HEK293 (cell line): ENCODE measurements at regions not wholly inside any gene's neighbourhood (a gene's known extent, or its start where the extent isn't known, plus 50 kb on each side); places are given as distances from the start of the nearest gene placed in this dataset.

Source experiments
- AEBP2 ChIP-seq: fragments of 450-650 bp; formaldehyde crosslinking; IDR thresholded peaks from 2 replicates; pipeline ENCODE4 v1.5.1; 2016; ENCODE audit warnings: missing biosample characterization, missing genetic modification characterization, borderline replicate concordance
- KLF1 ChIP-seq: fragments of 450-650 bp; formaldehyde crosslinking; IDR thresholded peaks from 2 replicates; pipeline ENCODE4 v1.5.1; 2016; ENCODE audit warnings: missing biosample characterization, missing genetic modification characterization
- MYNN ChIP-seq: fragments of 450-650 bp; formaldehyde crosslinking; IDR thresholded peaks from 2 replicates; pipeline ENCODE4 v1.5.1; 2016; ENCODE audit warnings: missing biosample characterization, missing genetic modification characterization, borderline replicate concordance
- PATZ1 ChIP-seq: fragments of 450-650 bp; formaldehyde crosslinking; IDR thresholded peaks from 2 replicates; pipeline ENCODE4 v1.5.1; 2016; ENCODE audit warnings: missing biosample characterization, missing genetic modification characterization
- PRDM6 ChIP-seq: fragments of 450-650 bp; formaldehyde crosslinking; IDR thresholded peaks from 2 replicates; pipeline ENCODE4 v1.5.1; 2017; ENCODE audit warnings: missing biosample characterization, missing genetic modification characterization
- SP3 ChIP-seq: fragments of 450-650 bp; formaldehyde crosslinking; IDR thresholded peaks from 2 replicates; pipeline ENCODE4 v1.5.1; 2016; ENCODE audit warnings: missing biosample characterization, missing genetic modification characterization
- YY1 ChIP-seq: fragments of 450-650 bp; formaldehyde crosslinking; IDR thresholded peaks from 2 replicates; pipeline ENCODE4 v1.5.1; 2018; ENCODE audit warnings: missing biosample characterization, missing genetic modification characterization
- YY2 ChIP-seq: fragments of 450-650 bp; formaldehyde crosslinking; IDR thresholded peaks from 2 replicates; pipeline ENCODE4 v1.5.1; 2016; ENCODE audit warnings: missing biosample characterization, missing genetic modification characterization
- ZBTB17 ChIP-seq: fragments of 450-650 bp; formaldehyde crosslinking; IDR thresholded peaks from 2 replicates; pipeline ENCODE4 v1.5.1; 2016; ENCODE audit warnings: missing biosample characterization, missing genetic modification characterization
- ZBTB26 ChIP-seq: fragments of 450-650 bp; formaldehyde crosslinking; optimal IDR thresholded peaks from 2 replicates; pipeline ENCODE3; 2016; ENCODE audit warnings: missing biosample characterization, mild to moderate bottlenecking, missing genetic modification characterization
- ZBTB6 ChIP-seq: fragments of 450-650 bp; formaldehyde crosslinking; IDR thresholded peaks from 2 replicates; pipeline ENCODE4 v1.5.1; 2017; ENCODE audit warnings: missing biosample characterization, missing genetic modification characterization
- ZFP41 ChIP-seq: fragments of 450-650 bp; formaldehyde crosslinking; IDR thresholded peaks from 2 replicates; pipeline ENCODE4 v1.5.1; 2016; ENCODE audit warnings: missing biosample characterization, missing genetic modification characterization, borderline replicate concordance
- ZIC2 ChIP-seq: fragments of 450-650 bp; formaldehyde crosslinking; IDR thresholded peaks from 2 replicates; pipeline ENCODE4 v1.5.1; 2016; ENCODE audit warnings: missing biosample characterization, missing genetic modification characterization
- ZNF133 ChIP-seq: fragments of 450-650 bp; formaldehyde crosslinking; IDR thresholded peaks from 2 replicates; pipeline ENCODE4 v1.5.1; 2016; ENCODE audit warnings: missing biosample characterization, missing genetic modification characterization
- ZNF146 ChIP-seq: fragments of 450-650 bp; formaldehyde crosslinking; IDR thresholded peaks from 2 replicates; pipeline ENCODE4 v1.5.1; 2016; ENCODE audit warnings: missing biosample characterization, missing genetic modification characterization
- ZNF175 ChIP-seq: fragments of 450-650 bp; formaldehyde crosslinking; IDR thresholded peaks from 2 replicates; pipeline ENCODE4 v1.5.1; 2016; ENCODE audit warnings: missing biosample characterization, missing genetic modification characterization
- ZNF274 ChIP-seq, 2 experiments: fragments of 200-500 bp in 1 of 2; fragments of 450-650 bp in 1 of 2; sonication (Bioruptor generic) in 1 of 2; formaldehyde crosslinking in 1 of 2; IDR thresholded peaks; 2 replicates each; pipeline versions ENCODE4 v1.5.1 to v1.6.1; 2014 to 2016; ENCODE audit warnings: borderline replicate concordance in 1 of 2, inconsistent platforms in 1 of 2, low read length in 1 of 2, missing biosample characterization in 1 of 2, missing genetic modification characterization in 1 of 2
- ZNF324 ChIP-seq: fragments of 450-650 bp; formaldehyde crosslinking; IDR thresholded peaks from 2 replicates; pipeline ENCODE4 v1.5.1; 2016; ENCODE audit warnings: missing biosample characterization, missing genetic modification characterization
- ZNF37A ChIP-seq: fragments of 450-650 bp; IDR thresholded peaks from 2 replicates; pipeline ENCODE4 v1.5.1; 2018; ENCODE audit warnings: missing biosample characterization, missing genetic modification characterization
- ZNF48 ChIP-seq: fragments of 450-650 bp; formaldehyde crosslinking; IDR thresholded peaks from 2 replicates; pipeline ENCODE4 v1.5.1; 2016; ENCODE audit warnings: missing biosample characterization, missing genetic modification characterization
- ZNF521 ChIP-seq: fragments of 450-650 bp; formaldehyde crosslinking; IDR thresholded peaks from 2 replicates; pipeline ENCODE4 v1.5.1; 2017; ENCODE audit warnings: missing biosample characterization, mild to moderate bottlenecking, missing genetic modification characterization
- ZNF529 ChIP-seq: fragments of 450-650 bp; formaldehyde crosslinking; IDR thresholded peaks from 2 replicates; pipeline ENCODE4 v1.5.1; 2017; ENCODE audit warnings: missing genetic modification characterization, missing biosample characterization; ENCODE audit not compliant: insufficient replicate concordance
- ZNF561 ChIP-seq: fragments of 450-650 bp; IDR thresholded peaks from 2 replicates; pipeline ENCODE4 v1.5.1; 2018; ENCODE audit warnings: missing biosample characterization, missing genetic modification characterization, borderline replicate concordance
- ZNF624 ChIP-seq: fragments of 450-650 bp; formaldehyde crosslinking; IDR thresholded peaks from 2 replicates; pipeline ENCODE4 v1.5.1; 2017; ENCODE audit warnings: missing biosample characterization, missing genetic modification characterization
- ZNF830 ChIP-seq: fragments of 450-650 bp; IDR thresholded peaks from 2 replicates; pipeline ENCODE4 v1.5.0; 2018; ENCODE audit warnings: missing biosample characterization, missing genetic modification characterization, low read depth, mild to moderate bottlenecking, moderate library complexity
- ZNF837 ChIP-seq: fragments of 450-650 bp; formaldehyde crosslinking; IDR thresholded peaks from 2 replicates; pipeline ENCODE4 v1.5.1; 2016; ENCODE audit warnings: missing biosample characterization, missing genetic modification characterization
- ZNF843 ChIP-seq: fragments of 450-650 bp; formaldehyde crosslinking; IDR thresholded peaks from 2 replicates; pipeline ENCODE4 v1.5.1; 2016; ENCODE audit warnings: missing biosample characterization, missing genetic modification characterization
- ZSCAN30 ChIP-seq: fragments of 450-650 bp; IDR thresholded peaks from 2 replicates; pipeline ENCODE4 v1.5.1; 2018; ENCODE audit warnings: missing biosample characterization, mild to moderate bottlenecking, missing genetic modification characterization, moderate library complexity
- ZSCAN5A ChIP-seq: fragments of 450-650 bp; formaldehyde crosslinking; IDR thresholded peaks from 2 replicates; pipeline ENCODE4 v1.5.1; 2016; ENCODE audit warnings: missing biosample characterization, missing genetic modification characterization

- peak; percentile 80 for TF ChIP-seq PRDM6
- no peak for TF ChIP-seq ZNF133 (tag by site-specific recombination)
- 0 out of 2 replicates have a peak, but pooled peaks have one; percentile 38 for TF ChIP-seq YY1 (tag by site-specific recombination)
- no peak for TF ChIP-seq ZNF146 (tag by site-specific recombination)
- no peak for TF ChIP-seq AEBP2 (tag by site-specific recombination)
- TF ChIP-seq SP3 = no peak
- TF ChIP-seq PATZ1 = peak; percentile 82
- no peak for TF ChIP-seq ZFP41
- TF ChIP-seq ZNF830 = no peak
- peak; percentile 92; the same call in 1 of the 2 replicates for TF ChIP-seq ZNF324 (tag by site-specific recombination)
- no peak for TF ChIP-seq ZNF175 (tag by site-specific recombination)
- no peak for TF ChIP-seq ZNF48 (tag by site-specific recombination)
- peak; percentile 95 for TF ChIP-seq ZNF843 (tag by site-specific recombination)
- no peak for TF ChIP-seq ZSCAN5A
- TF ChIP-seq YY2 (tag by site-specific recombination) = peak; percentile 82
- TF ChIP-seq ZBTB26 (tag by site-specific recombination) = no peak
- TF ChIP-seq ZIC2 = peak; percentile 73
- no peak for TF ChIP-seq ZNF624 (tag by site-specific recombination)
- TF ChIP-seq ZNF274 (IDR thresholded peaks at IDR 0.05; ENCODE audit: low read length) = no peak
- no peak for TF ChIP-seq ZNF274 (tag by site-specific recombination; IDR thresholded peaks at IDR 0.05; ENCODE audit: borderline replicate concordance)
- TF ChIP-seq ZNF529 (tag by site-specific recombination) = peak; percentile 51
- no peak for TF ChIP-seq ZBTB6 (tag by site-specific recombination)
- TF ChIP-seq MYNN = no peak
- TF ChIP-seq ZNF521 (tag by site-specific recombination) = no peak
- TF ChIP-seq KLF1 (tag by site-specific recombination) = no peak; the same call in 1 of the 2 replicates
- TF ChIP-seq ZNF561 = peak; percentile 82
- peak; percentile 65 for TF ChIP-seq ZSCAN30 (tag by site-specific recombination)
- no peak for TF ChIP-seq ZNF37A (tag by site-specific recombination)
- TF ChIP-seq ZBTB17 = peak; percentile 76
- no peak for TF ChIP-seq ZNF837
Measured at GRCh38 chr1:232868793-232869491, 63.7 kb downstream of the MAP10 start (continued).
